Glomerular visceral epithelial cell (primary cell): ENCODE measurements at regions not wholly inside any gene's neighbourhood (a gene's known extent, or its start where the extent isn't known, plus 50 kb on each side); places are given as distances from the start of the nearest gene placed in this dataset.
A peak's percentile ranks its signal among the peaks of the same experiment; 100 is the strongest.
"Not testable (repeated sequence)": the region's sequence is repeated elsewhere in the genome, so short reads cannot be mapped to it uniquely, and the experiment has no call there.

Experiments
- DNase-seq: peaks from one replicate; pipeline ENCODE4 v3.0.0-alpha.2; 2016; ENCODE audit errors: extremely low spot score

DNA sequence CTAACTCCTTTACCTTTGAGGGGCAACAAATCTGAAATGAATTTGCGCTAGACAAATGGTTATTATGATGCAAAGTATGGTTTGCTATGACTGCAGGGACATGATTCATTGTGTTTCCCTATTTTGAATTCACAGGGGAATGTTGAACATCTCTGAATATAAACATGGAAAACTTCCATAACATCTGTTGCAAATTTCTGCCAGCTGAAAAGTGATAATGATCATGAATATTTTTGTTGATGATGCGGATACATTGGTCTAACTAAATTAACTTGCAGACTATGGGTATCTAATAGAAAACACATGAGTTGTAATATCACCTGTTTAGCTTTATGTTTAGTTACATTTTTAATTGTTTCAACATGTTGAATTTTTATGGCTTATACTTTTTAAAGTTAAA, 1325.5 kb downstream of the REEP3 start:
- DNase-seq = no peak

DNA sequence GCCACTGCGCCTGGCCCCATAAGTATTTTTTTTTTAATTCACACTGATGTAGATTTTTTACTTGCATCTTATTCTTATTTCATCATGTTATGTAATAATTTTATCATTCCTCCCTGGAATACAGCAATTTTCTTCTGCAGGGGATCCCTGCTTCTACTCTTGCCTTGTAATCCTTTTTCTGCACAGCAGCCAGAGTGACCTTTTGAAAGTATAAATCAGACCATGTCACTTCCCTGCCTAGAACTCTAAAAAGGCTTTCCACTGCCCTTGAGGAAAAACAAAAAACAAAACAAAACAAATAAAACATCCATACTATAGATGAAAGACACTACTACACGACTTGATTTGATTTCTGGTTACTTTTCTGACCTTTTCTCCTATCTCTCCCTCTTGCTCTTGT, 1334.7 kb downstream of the REEP3 start:
- no peak for DNase-seq

DNA sequence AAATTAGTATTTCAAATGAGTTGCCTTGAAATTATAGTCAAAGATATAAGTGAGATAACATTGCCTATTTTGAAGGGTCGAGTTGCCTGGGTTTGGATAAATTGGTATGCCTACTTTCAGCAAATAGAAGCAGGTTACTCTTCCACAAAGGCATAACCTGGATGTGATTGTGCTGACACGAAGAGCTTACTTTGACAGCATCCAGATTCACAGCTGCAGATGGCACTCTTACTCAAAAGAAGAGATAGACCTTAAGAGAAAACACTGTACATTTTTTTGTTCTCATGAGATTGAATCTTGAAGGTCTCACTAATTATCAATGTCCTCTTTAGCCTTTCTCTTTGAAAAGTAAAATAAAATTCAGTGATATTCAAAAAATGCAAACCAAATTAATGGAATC, 1338.7 kb downstream of the REEP3 start:
- no peak for DNase-seq

DNA sequence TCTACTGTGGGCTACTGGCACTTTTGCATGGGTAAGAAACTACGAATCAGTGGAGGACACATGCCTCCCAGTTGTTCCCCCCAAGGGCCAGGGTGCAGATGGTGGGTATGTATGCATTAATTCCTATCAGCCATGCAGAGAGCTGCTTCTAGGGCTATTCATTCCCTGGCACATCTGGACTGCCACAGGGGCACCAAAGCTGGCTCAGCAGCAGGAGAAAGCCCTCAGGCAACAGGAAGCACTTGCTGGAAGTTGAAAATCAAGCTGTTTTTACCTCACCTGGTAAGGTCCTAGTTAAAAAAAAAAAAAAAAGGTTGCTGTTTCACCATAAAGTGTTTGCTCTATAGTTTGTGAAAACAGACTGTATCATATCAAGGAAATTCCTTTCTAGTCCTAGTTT, 1342.6 kb downstream of the REEP3 start:
- no peak for DNase-seq

DNA sequence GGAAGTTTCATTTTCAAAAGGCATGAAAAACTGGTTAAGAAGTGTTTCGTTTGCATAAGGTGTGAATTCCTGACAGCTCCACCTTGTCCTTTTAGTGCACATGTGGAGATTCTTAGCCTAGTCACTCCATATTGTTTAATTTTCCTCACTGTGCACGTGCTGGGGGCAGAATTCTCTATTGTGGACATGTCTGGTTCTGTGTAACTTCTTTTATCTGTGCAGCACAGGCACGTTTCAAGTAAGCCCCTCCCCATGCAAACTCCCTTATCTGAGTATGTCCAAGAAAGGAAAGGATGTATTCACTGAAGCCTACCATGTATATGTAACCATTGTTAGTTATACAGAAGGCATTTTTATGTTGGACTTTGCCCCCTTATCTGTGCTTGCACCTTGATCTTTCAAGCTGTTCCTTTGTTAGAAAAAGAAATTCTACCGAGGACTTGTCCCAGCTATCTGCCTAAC, 1346.3 kb downstream of the REEP3 start:
- DNase-seq = no peak

DNA sequence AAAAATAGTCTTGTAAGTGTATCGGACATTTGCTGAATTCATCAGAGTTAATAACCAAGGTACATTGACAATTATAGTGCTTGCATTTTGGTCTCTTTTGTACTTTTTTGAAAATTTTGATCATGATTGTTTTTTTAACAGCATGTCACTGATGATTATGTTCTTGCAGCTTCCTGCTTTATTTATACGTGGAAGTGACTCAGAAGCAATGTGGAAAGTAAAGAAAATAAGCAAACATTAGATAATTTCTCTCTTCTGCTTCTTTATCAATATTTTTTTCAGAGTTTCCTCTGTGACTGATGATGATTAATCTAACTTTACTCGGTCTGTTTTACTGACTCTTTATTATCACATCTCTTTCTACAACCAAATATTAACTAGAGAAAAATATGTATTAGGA, 1351.9 kb downstream of the REEP3 start:
- no peak for DNase-seq

DNA sequence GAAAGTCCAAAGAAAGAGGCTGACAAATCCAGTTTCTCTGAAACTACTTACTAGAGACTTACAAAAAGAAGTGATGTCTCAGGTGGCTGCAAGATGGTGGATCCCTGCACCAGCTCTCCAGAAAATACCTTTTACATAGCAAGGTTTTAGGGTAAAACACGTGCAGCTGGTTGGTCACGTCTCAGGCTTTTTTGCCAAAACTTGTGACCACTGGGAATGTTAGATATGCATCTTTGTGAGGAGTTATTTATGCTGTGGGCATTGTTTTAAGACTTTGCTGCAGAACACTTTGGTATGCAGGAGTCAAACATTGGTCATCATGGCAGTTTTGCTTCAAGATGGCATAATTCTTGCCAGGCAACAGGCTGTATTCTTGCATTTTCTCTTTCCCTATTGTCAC, 1352.8 kb downstream of the REEP3 start:
- no peak for DNase-seq

DNA sequence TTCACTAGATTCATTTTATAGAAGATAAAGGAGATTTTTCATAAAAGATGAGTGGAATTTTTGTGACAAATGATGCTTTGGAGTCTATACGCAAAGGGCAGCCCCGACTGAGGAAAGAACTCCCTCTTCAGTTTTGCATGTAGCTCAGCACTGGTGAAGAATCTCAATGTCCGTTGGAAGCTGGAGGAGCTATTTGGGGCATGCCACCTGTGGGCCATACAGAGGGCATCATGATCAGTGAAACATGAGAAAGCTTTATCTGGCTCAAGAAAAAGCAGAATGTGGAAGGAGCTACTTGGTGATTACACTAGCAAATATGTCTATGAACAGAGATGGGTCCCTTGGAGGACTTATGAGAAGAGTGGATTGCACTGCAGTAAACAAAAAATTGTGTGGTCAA, 1359.3 kb downstream of the REEP3 start:
- no peak for DNase-seq

DNA sequence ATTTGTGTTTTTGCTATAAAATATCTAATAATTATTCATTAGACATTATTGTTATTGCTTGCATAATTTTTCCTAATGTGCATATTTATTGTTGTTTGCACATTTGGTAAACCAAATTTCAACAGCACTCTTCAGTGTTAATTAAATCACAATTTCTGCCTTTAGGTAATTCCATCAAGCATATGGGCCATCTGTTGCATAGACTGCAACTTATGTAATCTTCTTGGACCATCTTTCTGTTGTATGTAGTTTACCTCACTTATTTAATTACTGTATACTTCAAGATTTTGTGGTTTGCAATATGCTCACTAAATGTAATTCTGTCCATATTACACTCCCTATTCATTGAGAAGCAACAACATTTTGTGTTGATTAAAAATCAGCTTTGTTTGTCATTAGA, 1360.1 kb downstream of the REEP3 start:
- DNase-seq = no peak

DNA sequence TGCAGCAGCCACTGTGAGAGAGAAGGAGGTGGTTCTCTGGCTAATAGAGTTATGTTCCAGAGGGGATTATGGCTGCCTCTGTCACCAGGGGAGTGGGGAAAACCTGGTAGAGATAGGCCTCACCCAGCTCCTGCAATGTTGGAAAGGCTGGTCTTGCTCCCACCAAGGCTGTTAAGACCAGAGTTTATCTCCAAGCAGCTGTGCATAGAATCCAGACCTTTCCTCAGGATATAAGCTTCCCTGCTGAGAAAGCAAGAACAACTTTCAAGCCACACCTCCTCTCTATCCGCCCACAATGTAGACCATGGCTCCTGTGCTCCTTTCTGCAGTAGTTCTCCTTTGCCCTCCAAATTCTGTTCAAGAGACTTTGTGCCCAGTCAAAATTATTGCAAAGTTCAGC, 1375.4 kb downstream of the REEP3 start:
- DNase-seq = no peak

DNA sequence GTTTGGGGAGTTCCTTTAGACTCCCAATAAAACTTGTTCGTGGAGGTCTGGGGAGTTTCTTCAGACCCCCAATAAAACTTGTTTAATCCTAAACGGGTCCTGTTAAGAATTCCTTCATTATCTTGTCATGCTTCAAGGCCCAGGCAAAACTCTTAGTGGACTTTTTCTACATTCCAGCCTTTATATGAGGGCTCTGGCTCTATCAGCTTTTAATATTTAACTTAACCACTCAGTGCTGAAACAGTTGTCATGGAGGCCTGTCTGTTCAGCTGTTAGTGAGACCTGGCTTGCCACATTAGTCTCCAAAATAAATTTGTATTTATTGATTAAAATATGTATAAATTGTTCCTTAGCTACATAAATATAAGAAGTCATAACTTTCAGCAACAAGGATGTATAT, 1385.1 kb downstream of the REEP3 start:
- peak; percentile 63 for DNase-seq

DNA sequence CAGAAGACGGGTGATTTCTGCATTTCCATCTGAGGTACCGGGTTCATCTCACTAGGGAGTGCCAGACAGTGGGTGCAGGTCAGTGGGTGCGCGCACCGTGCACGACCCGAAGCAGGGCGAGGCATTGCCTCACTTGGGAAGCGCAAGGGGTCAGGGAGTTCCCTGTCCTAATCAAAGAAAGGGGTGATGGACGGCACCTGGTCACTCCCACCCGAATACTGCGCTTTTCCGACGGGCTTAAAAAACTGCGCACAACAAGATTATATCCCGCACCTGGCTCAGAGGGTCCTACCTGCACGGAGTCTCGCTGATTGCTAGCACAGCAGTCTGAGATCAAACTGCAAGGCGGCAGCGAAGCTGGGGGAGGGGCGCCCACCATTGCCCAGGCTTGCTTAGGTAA, 1403.1 kb downstream of the REEP3 start:
- DNase-seq = not testable (repeated sequence)

DNA sequence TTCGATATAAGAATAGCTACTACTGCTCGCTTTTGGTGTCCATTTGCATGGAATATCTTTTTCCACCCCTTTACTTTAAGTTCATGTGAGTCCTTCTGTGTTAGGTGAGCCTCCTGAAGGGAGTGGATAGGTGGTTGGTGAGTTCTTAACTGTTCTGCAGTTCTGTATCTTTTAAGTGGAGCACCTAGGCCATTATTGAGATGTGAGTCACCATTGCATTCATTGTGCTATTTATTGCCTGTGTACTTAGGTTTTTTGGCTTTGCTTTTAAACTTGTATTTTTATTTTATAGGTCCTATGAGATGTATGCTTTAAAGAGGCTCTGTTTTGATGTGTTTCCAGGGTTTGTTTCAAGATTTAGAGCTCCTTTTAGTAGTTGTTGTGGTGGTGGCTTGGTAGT, 1430.8 kb downstream of the REEP3 start:
- no peak for DNase-seq

DNA sequence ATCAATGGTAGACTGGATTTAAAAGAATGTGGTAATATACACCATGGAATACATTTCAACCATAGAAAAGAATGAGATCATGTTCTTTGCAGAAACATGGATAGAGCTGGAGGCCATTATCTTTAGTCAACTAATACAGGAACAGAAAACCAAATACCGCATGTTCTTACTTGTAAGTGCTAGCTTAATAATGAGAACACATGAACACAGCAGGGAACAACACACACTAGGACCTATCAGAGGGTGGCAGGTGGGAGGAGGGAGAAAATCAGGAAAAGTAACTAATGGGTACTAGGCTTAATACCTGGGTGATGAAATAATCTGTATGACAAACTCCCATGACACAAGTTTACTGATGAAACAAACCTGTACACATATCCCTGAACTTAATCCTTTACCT, 1435.2 kb downstream of the REEP3 start:
- no peak for DNase-seq

DNA sequence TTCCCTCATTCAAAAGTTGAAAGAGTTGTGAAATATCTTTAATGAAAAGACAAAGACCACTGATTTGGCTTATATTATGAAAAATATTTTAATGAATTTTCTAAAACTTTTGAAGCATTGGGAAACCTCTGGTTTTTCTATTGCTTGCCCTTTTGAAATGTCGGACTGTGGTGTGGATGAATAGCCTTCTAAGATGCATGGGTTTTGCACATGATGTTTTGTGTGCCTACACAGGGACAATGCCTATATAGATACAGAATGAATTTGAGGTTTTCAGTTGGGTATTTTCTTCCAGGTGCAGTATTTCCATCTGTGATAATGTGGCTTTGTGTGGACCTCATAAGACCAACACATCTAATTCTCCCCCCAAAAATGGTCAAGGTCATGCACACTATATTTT, 1437.9 kb downstream of the REEP3 start:
- no peak for DNase-seq

DNA sequence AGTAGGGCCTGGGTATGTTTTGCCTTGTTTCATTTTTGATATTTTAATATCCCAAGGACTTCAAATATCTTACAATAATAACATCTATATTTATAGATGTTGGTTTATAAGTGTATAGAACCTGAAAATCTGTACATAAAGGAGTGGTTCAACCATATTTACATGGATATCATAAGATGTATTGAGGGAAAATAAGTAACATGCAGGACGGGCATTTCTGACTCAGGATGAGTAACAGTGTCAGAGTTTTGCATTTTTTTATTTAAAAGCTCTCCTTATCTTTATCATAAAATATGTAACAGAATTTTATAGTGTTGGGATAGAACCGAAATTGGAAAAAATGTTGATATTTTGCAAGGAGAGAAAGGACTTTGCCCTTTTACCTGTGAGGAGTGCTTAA, 1438.7 kb downstream of the REEP3 start:
- DNase-seq = no peak

DNA sequence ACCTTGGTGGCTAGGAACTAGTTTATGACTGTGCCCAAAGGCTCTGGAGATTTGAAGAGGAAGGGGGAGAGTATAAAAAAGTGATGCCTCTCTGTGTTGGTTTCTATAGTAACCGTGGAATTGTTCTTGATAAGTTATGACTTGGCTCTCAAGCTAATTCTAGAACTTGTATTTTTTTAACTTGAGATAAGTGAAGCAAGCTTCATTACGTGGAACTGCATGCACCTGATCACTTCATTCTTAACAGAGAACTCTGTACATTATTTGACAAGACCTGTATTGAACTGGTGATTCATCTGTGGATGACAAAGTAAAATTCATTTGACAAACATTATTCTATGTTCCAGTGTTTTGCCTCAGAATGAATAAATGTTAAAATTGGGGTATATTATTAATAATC, 1452.2 kb downstream of the REEP3 start:
- DNase-seq = no peak

DNA sequence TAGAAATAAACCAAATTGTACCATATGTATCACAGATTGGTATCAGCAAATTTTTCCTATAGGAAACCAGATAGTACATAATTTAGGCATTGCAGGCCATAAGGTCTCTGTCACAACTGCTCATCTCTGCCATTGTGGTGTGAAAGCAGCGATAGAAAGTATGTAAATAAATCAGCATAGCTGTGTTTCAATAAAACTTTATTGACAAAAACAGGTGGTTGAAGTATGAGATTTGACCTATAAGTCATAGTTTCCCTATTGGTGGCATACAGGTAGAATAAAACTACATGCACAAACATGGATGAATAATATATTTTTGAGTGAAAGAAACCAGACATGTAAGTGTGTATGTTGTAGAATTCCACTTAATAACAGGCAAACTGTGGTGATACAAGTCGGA, 1454.9 kb downstream of the REEP3 start:
- no peak for DNase-seq

DNA sequence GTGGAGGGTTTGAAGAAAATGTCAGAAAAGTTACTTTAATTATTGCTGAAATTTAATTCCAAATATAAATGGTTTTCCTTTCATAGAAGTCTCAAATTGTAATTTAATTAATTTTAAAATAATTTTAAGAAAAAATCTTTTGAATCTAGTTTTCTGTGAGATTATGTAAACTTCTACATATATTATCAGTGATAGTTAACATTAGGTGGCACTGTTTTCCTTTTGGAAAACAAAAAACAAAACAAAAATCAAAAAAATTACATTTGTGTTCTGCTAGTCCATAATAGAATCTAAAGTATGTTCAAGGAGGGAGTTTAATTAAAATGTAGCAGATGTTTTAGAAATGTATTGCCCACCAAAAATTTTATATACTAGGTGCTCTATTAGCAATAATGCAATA, 1456.7 kb downstream of the REEP3 start:
- no peak for DNase-seq

DNA sequence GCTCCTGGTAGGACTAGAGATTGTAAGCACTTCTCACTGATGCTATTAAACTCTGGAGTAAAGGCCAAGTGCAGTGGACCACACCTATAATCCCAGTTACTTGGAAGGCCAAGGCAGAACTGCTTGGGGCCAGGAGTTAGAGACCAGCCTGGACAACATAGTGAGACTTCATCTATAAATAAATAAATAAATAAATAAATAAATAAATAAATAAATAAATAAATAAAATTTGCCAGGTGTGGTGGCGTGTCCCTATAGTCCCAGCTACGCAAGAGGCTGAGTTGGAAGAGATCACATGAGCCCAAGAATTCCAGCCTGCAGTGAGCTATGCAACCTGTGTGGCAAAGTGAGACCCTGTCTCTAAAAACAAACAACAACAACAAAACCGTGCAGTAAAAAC, 1475.7 kb downstream of the REEP3 start:
- no peak for DNase-seq

DNA sequence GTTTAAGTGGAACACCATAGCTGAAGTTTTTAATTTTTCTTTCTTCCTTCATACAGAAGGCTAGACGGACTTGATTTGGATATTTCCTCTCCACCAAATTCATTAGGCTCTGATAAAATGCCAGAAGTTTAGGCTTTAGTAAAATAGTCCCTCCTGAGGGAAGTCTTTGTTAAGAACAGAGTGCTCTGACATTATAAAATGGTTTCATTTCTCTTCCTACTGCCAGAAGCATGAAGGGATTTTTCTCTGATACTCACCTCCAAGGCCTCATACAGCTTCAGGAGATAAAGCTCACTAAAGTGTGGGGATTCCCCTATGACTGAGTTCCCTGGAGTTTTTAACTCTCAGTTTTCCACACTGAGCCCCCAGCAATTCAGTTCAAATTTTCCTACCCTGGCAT, 1489.6 kb downstream of the REEP3 start:
- no peak for DNase-seq

DNA sequence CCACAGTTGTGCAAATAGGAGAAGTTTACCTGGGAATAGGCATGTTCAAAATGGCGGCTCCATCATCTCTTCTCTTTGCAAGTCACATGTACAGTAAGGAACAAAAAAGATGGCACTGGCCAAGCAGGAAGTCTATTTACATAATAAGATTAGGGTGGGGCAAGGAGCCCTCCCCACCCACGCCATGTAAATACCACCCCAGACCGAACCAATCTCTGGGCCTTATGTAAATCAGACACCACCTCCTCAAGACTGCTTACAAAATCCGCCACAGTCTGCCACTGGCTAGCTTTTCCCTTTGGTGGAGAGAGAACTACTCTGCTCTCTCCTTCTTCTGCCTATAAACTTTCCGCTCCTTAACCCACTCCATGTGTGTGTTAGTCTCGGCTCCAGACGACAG, 1496.3 kb downstream of the REEP3 start:
- DNase-seq = no peak

DNA sequence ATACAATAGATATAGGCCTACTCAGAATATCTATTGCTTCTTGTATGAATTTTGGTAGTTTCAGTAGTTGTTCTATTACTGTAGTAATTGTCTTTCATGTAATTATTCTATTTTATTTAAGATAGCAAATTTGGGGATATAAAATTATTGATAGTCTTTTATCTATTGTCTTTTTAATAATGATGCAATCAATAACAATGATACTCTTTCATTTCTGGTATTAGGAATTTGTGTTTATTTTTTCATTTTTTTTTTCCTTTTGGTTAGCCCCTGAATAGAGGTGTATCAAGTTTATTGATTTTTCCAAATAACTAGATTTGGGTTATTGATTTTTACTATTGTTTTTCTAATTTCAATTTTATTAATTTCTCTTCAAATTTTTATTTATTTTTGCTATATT, 1503.7 kb downstream of the REEP3 start:
- no peak for DNase-seq

DNA sequence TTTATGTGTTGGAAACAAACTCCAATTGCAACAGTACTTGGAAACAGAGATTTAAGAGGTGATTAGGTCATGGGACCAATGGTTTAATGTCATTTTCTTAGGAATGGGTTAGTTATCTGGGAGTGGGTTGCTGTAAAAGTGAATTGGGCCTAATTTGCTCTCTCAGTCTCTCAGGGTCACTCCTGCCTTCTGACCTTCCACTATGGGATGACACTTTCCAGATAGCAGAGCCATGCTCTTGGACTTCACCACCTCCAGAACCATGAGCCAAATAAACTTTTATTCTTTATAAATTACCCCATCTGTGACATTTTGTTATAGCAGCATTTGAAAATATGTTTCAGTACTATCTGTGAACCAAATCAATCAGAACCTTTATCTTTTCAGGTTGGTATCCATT, 1509.1 kb downstream of the REEP3 start:
- no peak for DNase-seq
